H9 (cell line): ENCODE measurements at regions not wholly inside any gene's neighbourhood (a gene's known extent, or its start where the extent isn't known, plus 50 kb on each side); places are given as distances from the start of the nearest gene placed in this dataset.
"Not testable (repeated sequence)": the region's sequence is repeated elsewhere in the genome, so short reads cannot be mapped to it uniquely, and the experiment has no call there.

Experiments
- DNase-seq: peaks from one replicate; pipeline ENCODE4 v3.0.0-alpha.2; 2017
- H2AFZ ChIP-seq: one replicate; pipeline ENCODE4 v1.6.1; 2013; ENCODE audit warnings: mild to moderate bottlenecking, low read length, control low read depth, moderate library complexity
- H2AK5ac ChIP-seq: 2 replicates; pipeline ENCODE4 v1.6.1; 2013; ENCODE audit warnings: low read length, control low read depth, mixed read lengths; ENCODE audit not compliant: insufficient read length
- H2BK120ac ChIP-seq: one replicate; pipeline ENCODE4 v1.6.1; 2013; ENCODE audit warnings: low read depth, mild to moderate bottlenecking, low read length, control low read depth, inconsistent platforms; ENCODE audit not compliant: poor library complexity, severe bottlenecking
- H2BK12ac ChIP-seq: 2 replicates; pipeline ENCODE4 v1.6.1; 2013; ENCODE audit warnings: low read length, control low read depth, mixed read lengths, low read depth; ENCODE audit not compliant: insufficient read length
- H2BK15ac ChIP-seq: 2 replicates; pipeline ENCODE4 v1.6.1; 2013; ENCODE audit warnings: low read depth, low read length, control low read depth
- H2BK20ac ChIP-seq: one replicate; pipeline ENCODE4 v1.6.1; 2013; ENCODE audit warnings: low read depth, mild to moderate bottlenecking, low read length, control low read depth, inconsistent platforms; ENCODE audit not compliant: poor library complexity, severe bottlenecking
- H2BK5ac ChIP-seq: 2 replicates; pipeline ENCODE4 v1.6.1; 2013; ENCODE audit warnings: low read length, control low read depth, mixed read lengths; ENCODE audit not compliant: insufficient read length
- H3K14ac ChIP-seq: 2 replicates; pipeline ENCODE4 v1.6.1; 2013; ENCODE audit warnings: low read length, control low read depth; ENCODE audit not compliant: insufficient read depth
- H3K18ac ChIP-seq: 2 replicates; pipeline ENCODE4 v1.6.1; 2013; ENCODE audit warnings: low read depth, mild to moderate bottlenecking, mixed read lengths, low read length, control low read depth; ENCODE audit not compliant: insufficient read length
- H3K23ac ChIP-seq: 2 replicates; pipeline ENCODE4 v1.6.1; 2013; ENCODE audit warnings: low read length, control low read depth, mixed read lengths, low read depth; ENCODE audit not compliant: insufficient read length
- H3K23me2 ChIP-seq: 2 replicates; pipeline ENCODE4 v1.6.1; 2013; ENCODE audit warnings: low read depth, mild to moderate bottlenecking, mixed read lengths, low read length, control low read depth; ENCODE audit not compliant: insufficient read length, poor library complexity, severe bottlenecking
- H3K27ac ChIP-seq: 2 replicates; pipeline ENCODE4 v1.5.1; 2013; ENCODE audit warnings: low read length, control low read depth, mixed read lengths, low read depth; ENCODE audit not compliant: insufficient read length
- H3K27me3 ChIP-seq: 2 replicates; pipeline ENCODE4 v1.6.1; 2013; ENCODE audit warnings: low read length, control low read depth, inconsistent platforms; ENCODE audit not compliant: insufficient read depth
- H3K4ac ChIP-seq: 2 replicates; pipeline ENCODE4 v1.6.1; 2013; ENCODE audit warnings: low read depth, mild to moderate bottlenecking, control low read depth, inconsistent platforms, low read length, moderate library complexity
- H3K4me1 ChIP-seq: 2 replicates; pipeline ENCODE4 v1.6.1; 2013; ENCODE audit warnings: low read length, control low read depth, inconsistent platforms; ENCODE audit not compliant: insufficient read depth
- H3K4me2 ChIP-seq: 2 replicates; pipeline ENCODE4 v1.6.1; 2013; ENCODE audit warnings: low read length, control low read depth, mixed read lengths; ENCODE audit not compliant: insufficient read length, insufficient read depth
- H3K56ac ChIP-seq: 2 replicates; pipeline ENCODE4 v1.6.1; 2013; ENCODE audit warnings: low read depth, mild to moderate bottlenecking, mixed read lengths, low read length, control low read depth; ENCODE audit not compliant: insufficient read length
- H3K79me1 ChIP-seq: 2 replicates; pipeline ENCODE4 v1.6.1; 2013; ENCODE audit warnings: low read depth, mild to moderate bottlenecking, moderate library complexity, low read length, control low read depth, inconsistent platforms; ENCODE audit not compliant: insufficient read depth, poor library complexity, severe bottlenecking
- H3K79me2 ChIP-seq: 2 replicates; pipeline ENCODE4 v1.6.1; 2013; ENCODE audit warnings: low read length, control low read depth, inconsistent platforms; ENCODE audit not compliant: insufficient read depth
- H3K9ac ChIP-seq: 2 replicates; pipeline ENCODE4 v1.6.1; 2013; ENCODE audit warnings: low read length, control low read depth, mixed read lengths; ENCODE audit not compliant: insufficient read length; ENCODE audit errors: extremely low read depth
- H3K9me3 ChIP-seq: one replicate; pipeline ENCODE4 v1.6.1; 2013; ENCODE audit warnings: low read depth, low read length, inconsistent platforms; ENCODE audit not compliant: control insufficient read depth
- H3T11ph ChIP-seq: one replicate; pipeline ENCODE4 v1.6.1; 2013; ENCODE audit warnings: mild to moderate bottlenecking, low read length, control low read depth, inconsistent platforms
- H4K20me1 ChIP-seq: one replicate; pipeline ENCODE4 v1.6.1; 2013; ENCODE audit not compliant: control insufficient read depth, insufficient read length, insufficient read depth
- H4K5ac ChIP-seq: 2 replicates; pipeline ENCODE4 v1.6.1; 2013; ENCODE audit warnings: low read depth, mild to moderate bottlenecking, mixed read lengths, low read length, control low read depth; ENCODE audit not compliant: insufficient read length
- H4K8ac ChIP-seq: replicated peaks from 2 replicates; pipeline ENCODE4 v1.6.1; 2013; ENCODE audit warnings: low read length, control low read depth, mixed read lengths, low read depth; ENCODE audit not compliant: insufficient read length
- H4K91ac ChIP-seq: 2 replicates; pipeline ENCODE4 v1.6.1; 2013; ENCODE audit warnings: low read depth, mild to moderate bottlenecking, moderate library complexity, mixed read lengths, low read length, control low read depth; ENCODE audit not compliant: insufficient read length
- H3K27ac Mint-ChIP-seq, 3 experiments: 2 replicates in 2 of 3; 3 replicates in 1 of 3; pipeline ENCODE4 v1.8.0; 2020 to 2021; ENCODE audit warnings: mixed read lengths in 3 of 3, mild to moderate bottlenecking in 1 of 3, moderate library complexity in 1 of 3
- H3K27me3 Mint-ChIP-seq: 2 replicates; pipeline ENCODE4 v1.8.0; 2021; ENCODE audit warnings: low read depth, mild to moderate bottlenecking, moderate library complexity, mixed read lengths
- H3K36me3 Mint-ChIP-seq, 3 experiments: 2 replicates in 2 of 3; 3 replicates in 1 of 3; pipeline ENCODE4 v1.8.0; 2020 to 2021; ENCODE audit warnings: low read depth in 3 of 3, mixed read lengths in 3 of 3; ENCODE audit not compliant: insufficient read depth in 1 of 3
- H3K4me1 Mint-ChIP-seq, 2 experiments: 2 replicates each; pipeline ENCODE4 v1.8.0; 2020; ENCODE audit warnings: mixed read lengths in 2 of 2
- H3K4me3 Mint-ChIP-seq, 2 experiments: 2 replicates in 1 of 2; 3 replicates in 1 of 2; pipeline ENCODE4 v1.8.0; 2020 to 2021; ENCODE audit warnings: mild to moderate bottlenecking in 2 of 2, mixed read lengths in 2 of 2, moderate library complexity in 1 of 2
- H3K9me3 Mint-ChIP-seq, 2 experiments: 2 replicates in 1 of 2; 3 replicates in 1 of 2; pipeline ENCODE4 v1.8.0; 2020; ENCODE audit warnings: mild to moderate bottlenecking in 2 of 2, mixed read lengths in 2 of 2, moderate library complexity in 1 of 2
- WGBS: extraction: QIAGEN DNeasy Blood & Tissue Kit; methylation state at CpG from one replicate; pipeline ENCODE4 v1.1.7; 2013; ENCODE audit warnings: missing lambda C conversion rate, low lambda C conversion rate, mixed read lengths; ENCODE audit not compliant: insufficient read length; ENCODE audit errors: extremely low coverage; 5-methylcytosine and 5-hydroxymethylcytosine counted together
- TF ChIP-seq, protein P1 (sequence below): fragments of 200-600 bp; sonication (generic); conservative IDR thresholded peaks from 3 replicates; pipeline ENCODE4 v1.8.0; 2021; ENCODE audit warnings: antibody characterized with exemption, mild to moderate bottlenecking

DNA sequence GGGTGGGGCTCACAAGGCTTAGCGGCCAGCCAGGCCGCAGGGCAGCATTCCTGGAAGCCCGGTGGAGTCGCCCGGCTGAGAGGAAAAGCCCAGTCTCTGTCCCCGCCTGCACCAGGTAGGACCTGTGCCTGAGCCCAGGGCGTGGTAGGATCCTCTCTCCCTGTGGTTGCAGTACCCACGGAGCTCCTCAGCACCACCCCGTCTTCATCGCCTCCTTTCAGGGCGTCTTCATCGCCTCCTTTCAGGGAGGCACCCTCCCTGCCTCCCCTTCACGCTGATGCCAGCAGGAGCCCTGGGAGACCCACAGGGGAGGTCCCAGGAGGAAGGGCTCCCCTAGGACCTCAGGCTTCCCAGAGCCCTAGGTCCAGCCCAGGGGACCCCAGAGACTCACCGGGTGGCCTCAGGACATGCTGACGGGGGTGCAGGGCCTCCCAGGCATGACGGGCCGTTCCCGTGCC, 53.3 kb upstream of the NOTCH1 start:
- Mint-ChIP-seq H3K27ac (no peak overlapping the region), H3K4me1 (peaks cover 11 to 40% of the 10 kb centered on the region in 2 experiments)
- H3K4ac ChIP-seq, result no peak overlapping the region

DNA sequence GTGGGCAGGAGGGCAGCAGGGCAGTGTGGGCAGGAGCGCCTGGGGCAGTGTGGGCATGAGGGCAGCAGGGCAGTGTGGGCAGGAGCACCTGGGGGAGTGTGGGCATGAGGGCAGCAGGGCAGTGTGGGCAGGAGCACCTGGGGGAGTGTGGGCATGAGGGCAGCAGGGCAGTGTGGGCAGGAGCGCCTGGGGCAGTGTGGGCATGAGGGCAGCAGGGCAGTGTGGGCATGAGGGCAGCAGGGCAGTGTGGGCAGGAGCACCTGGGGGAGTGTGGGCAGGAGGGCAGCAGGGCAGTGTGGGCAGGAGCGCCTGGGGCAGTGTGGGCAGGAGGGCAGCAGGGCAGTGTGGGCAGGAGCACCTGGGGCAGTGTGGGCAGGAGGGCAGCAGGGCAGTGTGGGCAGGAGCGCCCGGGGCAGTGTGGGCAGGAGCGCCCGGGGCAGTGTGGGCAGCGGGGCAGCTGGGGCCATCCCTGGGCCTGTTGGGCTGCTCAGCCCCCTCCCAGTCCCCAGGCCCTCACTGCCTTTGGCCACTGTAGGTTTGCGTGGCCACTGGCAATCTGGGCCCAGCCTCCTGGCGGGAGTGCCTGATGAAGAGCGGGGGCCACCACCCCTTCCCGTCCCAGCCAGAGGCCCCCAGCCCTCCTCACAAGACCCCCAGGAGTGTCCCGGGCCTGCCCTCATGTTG, 52.7 kb upstream of the NOTCH1 start:
- not testable (repeated sequence) for H3K18ac ChIP-seq, H3K56ac ChIP-seq, H3K9me3 ChIP-seq, H3K27me3 Mint-ChIP-seq, H3K27me3 ChIP-seq, H4K20me1 ChIP-seq, H4K8ac ChIP-seq, H4K5ac ChIP-seq, H3K4ac ChIP-seq, H3K79me1 ChIP-seq, H3K4me2 ChIP-seq, H3K79me2 ChIP-seq, H2BK120ac ChIP-seq, H2BK20ac ChIP-seq, H2BK15ac ChIP-seq, H3K14ac ChIP-seq, H3K4me3 Mint-ChIP-seq, H2AK5ac ChIP-seq, DNase-seq, H3K23ac ChIP-seq, H2BK5ac ChIP-seq, H3K36me3 Mint-ChIP-seq, H3K9ac ChIP-seq, H3K27ac Mint-ChIP-seq, H3T11ph ChIP-seq, H2AFZ ChIP-seq, H4K91ac ChIP-seq, H3K4me1 ChIP-seq, H3K23me2 ChIP-seq, H2BK12ac ChIP-seq, H3K27ac ChIP-seq
- WGBS, result no CpG with 5 or more reads among the region's 13 CpGs
- peaks cover 0 to 13% of the 10 kb centered on the region in 2 experiments; a peak in 1 of 5 replicates for H3K9me3 Mint-ChIP-seq
- peaks cover 11 to 36% of the 10 kb centered on the region in 2 experiments for H3K4me1 Mint-ChIP-seq

More for the DNA sequence above, 53.3 kb upstream of the NOTCH1 start:
- Histone ChIP-seq H3K9me3 (no peaks in the 10 kb centered on the region), H2BK20ac (no peak overlapping the region), H4K20me1 (no peaks in the 10 kb centered on the region), H4K91ac (no peak overlapping the region), H4K5ac (no peak overlapping the region), H2BK15ac (no peak overlapping the region), H3K18ac (no peak overlapping the region), H2BK12ac (no peak overlapping the region), H4K8ac (no peak overlapping the region), H2AK5ac (no peak overlapping the region), H3K79me1 (no peaks in the 10 kb centered on the region), H2BK5ac (no peak overlapping the region), H3K23ac (no peak overlapping the region), H2AFZ (no peak overlapping the region), H3K14ac (no peak overlapping the region), H3K4me2 (no peak overlapping the region), H2BK120ac (no peak overlapping the region), H3K4me1 (no peaks in the 10 kb centered on the region), H3K79me2 (no peaks in the 10 kb centered on the region), H3T11ph (no peak overlapping the region), H3K23me2 (no peaks in the 10 kb centered on the region), H3K9ac (no peak overlapping the region), H3K27ac (no peak overlapping the region), H3K27me3 (no peaks in the 10 kb centered on the region), H3K56ac (no peak overlapping the region)
- Mint-ChIP-seq H3K27me3 (peaks cover 2% of the 10 kb centered on the region; the same call in 1 of the 2 replicates), H3K36me3 (peaks cover 0 to 7% (median 0%) of the 10 kb centered on the region in 3 experiments; a peak in 1 of 7 replicates), H3K9me3 (peaks cover 0 to 13% of the 10 kb centered on the region in 2 experiments; a peak in 1 of 5 replicates), H3K4me3 (no peak overlapping the region)
- no peak for DNase-seq
- WGBS, result no CpG with 5 or more reads among the region's 18 CpGs
- TF ChIP-seq, protein P1, sequence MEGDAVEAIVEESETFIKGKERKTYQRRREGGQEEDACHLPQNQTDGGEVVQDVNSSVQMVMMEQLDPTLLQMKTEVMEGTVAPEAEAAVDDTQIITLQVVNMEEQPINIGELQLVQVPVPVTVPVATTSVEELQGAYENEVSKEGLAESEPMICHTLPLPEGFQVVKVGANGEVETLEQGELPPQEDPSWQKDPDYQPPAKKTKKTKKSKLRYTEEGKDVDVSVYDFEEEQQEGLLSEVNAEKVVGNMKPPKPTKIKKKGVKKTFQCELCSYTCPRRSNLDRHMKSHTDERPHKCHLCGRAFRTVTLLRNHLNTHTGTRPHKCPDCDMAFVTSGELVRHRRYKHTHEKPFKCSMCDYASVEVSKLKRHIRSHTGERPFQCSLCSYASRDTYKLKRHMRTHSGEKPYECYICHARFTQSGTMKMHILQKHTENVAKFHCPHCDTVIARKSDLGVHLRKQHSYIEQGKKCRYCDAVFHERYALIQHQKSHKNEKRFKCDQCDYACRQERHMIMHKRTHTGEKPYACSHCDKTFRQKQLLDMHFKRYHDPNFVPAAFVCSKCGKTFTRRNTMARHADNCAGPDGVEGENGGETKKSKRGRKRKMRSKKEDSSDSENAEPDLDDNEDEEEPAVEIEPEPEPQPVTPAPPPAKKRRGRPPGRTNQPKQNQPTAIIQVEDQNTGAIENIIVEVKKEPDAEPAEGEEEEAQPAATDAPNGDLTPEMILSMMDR, result no peak
